HG03045 (cell line): ENCODE measurements at regions not wholly inside any gene's neighbourhood (a gene's known extent, or its start where the extent isn't known, plus 50 kb on each side); places are given as distances from the start of the nearest gene placed in this dataset.

Source experiments
- ATAC-seq: cut with Tn5 transposase; IDR thresholded peaks from one replicate; pipeline ENCODE4 v1.9.1; 2021; ENCODE audit warnings: mild to moderate bottlenecking, moderate library complexity; ENCODE audit not compliant: unreplicated experiment

DNA sequence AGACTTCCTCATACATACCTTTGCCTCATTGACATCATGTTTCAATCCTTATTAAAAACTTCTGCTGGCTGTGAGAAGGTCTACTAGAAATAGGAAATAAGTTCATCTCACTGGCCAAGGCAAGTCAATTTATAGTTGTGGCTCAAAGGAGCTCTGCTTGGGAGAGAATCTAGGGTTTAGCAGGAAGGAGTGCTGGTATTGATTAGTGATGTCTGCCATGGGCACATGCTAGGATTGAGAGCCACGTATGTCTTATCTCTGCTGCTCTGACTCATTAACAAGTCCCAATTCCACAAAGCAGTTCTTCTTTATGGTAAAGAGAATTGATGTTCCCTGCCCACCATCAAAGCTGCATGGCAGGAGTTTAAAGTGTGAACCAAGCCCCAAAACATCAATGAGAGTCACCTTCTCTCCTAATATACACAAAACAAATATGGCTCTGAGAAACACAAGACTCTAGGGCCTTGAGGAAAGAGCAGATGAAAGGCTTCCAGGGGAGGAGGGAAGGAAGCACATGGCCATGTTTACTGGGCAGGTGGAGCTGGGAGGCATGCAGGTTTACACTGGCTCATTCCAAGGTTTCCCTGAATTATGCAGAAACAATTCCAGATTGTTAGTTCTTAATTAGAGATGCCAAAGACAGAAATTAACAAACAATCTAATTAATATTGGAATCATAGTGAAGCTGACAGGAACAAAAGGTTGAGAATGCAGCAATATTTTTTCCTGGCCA, 931.9 kb upstream of the TMEM132C start:
- no peak for ATAC-seq

DNA sequence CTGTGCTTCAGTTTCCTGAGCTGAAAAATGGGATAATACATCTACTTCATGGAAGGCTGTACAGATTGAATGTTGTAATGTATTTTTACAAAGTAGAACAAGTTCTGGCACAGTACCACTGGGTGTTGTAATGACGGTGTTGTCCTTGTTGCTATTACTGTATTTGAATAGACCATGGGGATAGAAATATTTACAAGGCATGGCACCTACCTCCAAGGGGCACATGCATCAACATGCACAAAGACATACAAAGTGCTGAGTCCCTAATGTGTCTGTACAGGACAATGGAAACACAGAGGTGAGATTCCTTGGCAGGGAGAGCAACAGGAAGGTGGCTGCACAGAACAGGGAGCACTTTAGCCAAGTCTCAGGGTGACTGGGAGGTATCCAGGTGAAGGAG, 930.6 kb upstream of the TMEM132C start:
- ATAC-seq, result no peak

DNA sequence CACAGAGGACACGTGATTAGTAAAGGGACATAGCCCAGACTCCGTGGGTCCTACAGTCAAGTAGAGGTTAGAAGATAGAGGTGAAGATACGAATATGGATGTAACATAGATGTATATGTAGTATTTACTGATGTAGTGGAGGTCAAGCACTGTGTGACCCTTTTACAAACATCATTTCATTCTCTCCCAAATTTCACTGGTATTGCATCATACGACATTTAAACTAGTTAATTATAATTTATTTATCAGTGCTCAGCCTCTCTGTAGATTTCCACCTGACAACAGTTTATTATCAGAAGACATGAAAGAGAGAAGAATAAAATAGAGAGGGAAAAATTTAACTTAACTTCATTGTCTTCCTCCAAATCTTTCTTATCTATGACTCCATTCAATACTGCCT, 927.9 kb upstream of the TMEM132C start:
- no peak for ATAC-seq

DNA sequence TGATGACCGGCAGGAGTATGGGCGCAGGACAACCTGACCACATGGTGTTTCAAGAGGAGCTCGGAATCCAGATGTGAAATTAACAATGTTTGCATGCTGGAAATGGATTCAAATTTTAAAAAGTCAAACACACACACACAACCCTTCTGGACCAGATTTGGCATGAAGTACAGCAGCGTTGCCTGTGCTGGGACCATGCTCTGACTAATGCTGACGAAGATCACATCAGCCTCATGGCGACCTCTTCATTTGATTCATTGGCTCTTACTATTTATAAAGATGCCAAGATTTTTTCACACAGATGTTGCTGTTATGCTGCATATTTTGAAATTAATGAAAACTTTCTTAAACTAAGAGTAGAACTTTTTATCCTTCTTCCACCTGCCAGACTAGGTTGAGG, 926.6 kb upstream of the TMEM132C start:
- ATAC-seq, result no peak

DNA sequence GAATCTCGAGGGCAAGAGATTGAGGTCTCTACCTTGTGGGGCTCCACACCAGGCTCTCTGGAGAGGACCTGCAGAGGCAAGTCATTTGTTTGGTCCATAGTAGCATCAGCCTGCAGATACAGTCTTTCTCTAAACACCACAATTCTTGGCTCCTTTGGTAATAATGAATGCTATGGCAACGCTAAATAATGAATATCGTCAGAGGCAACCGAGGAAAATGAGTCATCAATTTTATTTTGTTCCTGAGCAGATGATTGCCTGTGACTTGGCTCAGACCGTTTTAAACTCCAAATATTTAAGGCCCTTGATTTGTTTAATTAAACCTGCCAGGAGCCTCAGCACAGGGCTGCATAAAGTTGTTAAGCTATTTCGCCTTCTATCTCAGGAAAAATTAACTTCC, 924.1 kb upstream of the TMEM132C start:
- no peak for ATAC-seq

DNA sequence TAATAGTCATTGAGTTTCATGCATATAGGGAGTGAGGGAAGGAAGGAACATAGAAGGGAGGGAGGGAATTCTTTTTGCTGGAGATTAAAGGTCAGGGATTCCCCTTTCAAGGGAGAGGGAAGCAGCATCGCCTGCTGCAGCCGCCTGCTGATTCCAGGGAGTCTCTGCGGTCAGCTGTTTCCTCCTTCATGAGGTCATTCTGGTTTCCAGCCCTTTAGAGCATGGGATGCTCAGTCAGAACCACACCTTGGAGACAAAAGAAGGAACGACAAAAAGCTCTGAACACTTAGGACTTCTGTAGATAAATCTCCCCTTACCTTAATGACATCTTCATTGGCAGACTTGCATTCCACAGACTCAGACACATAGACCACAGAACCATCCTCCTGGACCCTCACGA, 923.0 kb upstream of the TMEM132C start:
- ATAC-seq, result no peak

DNA sequence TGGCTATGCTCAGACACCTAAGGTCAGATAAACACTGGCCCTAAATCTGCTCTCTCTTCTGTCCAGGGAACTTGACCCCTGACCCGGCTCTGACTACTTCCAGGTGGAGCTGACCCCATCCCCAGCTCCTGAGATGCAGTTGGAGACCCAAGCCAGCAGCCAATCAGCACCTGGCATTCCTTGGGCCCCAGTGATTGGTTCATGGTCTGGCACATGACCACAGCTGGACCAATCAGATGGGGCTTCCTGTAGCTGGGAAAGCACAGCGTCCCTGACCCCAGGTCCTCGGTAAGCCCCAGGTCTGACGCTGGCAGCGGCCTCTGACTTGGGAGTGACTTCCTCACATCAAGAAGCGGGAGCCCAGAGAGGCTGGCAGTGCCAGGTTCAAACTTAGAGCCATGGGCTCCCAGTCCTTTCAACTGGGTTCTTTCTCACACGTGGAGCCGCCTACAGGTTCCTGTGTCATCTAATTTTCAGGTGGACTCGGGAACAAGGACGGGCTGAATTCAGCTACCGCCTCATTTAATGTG, 915.4 kb upstream of the TMEM132C start:
- ATAC-seq, result no peak

DNA sequence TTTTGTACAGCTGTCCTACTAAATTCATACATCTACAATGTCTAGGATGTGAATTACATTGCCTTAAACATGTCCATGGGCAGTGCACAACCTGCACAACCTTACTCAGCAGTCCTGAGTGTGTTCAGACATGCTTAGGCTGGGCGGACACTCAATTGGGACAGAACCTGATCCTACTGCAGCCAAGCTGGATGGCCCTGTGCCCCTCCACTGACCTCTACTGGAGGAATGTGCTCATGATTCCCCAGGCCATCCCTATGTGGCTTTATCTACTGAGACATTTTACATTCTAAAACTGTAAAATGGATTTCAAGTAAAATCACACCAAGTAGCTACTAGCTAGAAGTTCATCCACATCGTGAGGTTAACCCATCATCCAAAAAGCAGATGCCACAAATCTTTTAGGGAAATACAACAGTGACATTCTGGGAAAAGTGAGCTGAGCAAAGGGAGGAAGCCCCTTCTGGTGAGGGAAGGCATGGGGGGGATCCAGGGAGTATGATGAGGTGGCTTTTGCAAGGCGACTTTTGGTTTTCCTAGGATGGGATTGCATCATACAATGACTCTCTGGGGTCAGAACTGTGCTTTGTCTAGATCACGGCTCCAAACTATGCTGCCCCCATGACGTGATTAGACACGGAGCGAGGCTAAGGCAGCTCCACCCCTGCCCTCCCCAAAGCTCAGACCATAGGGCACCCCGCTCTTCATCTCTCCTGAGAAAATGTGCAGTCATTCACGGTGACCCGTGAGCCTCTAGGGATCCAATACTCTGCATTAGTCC, 911.7 kb upstream of the TMEM132C start:
- ATAC-seq, result no peak

DNA sequence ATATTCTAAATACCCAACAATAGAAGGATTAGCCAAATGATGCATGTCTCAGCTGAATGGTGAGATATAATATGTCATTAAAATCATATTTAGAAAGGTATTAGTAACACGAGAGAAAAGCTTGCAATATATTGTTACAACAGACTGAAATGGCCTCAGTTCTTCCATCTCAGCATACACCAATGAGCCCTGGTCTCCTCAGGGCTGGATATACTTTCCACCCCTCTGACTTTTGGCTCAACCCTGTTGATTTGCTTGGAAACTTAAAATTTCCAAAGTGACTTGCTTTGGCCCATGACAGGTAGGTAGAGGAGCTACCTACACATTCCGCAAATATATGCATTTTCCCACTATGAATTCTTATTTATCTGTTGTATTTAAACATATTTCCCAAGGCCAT, 908.1 kb upstream of the TMEM132C start:
- ATAC-seq, result no peak

DNA sequence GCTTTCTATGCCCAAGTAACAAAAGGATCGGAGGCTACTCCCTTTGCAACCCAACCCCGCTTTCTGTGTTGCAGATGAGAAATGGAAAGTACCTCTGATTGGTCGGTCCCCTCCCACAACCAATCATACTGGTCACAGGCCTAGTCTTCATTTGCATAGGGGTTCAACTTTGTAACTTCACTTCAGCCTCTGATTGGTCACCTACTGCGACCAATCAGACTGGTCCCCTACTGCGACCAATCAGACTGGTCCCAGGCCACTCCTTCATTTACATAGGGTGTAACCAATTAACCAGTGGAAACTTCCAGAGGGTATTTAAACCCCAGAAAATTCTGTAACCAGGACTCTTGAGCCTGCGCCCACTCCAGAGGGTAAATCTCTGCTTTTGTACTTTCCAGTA, 906.4 kb upstream of the TMEM132C start:
- ATAC-seq, result no peak

DNA sequence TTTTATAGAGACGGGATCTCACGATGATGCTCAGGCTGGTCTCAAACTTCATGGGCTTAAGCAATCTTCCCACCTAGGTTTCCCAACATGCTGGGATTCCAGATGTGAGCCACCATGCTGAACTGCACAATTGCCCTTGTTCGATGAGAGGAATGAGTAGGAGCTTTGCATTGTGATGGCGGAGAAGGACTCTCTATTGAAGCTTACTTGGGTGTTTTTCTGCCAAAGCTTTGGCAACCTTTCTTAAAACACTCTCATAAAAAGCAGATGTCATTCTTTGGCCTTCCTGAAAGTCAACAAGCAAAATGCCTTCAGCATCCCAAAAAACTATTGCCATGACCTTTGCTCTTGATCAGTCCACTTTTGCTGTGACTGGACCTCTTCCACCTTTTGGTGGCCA, 904.8 kb upstream of the TMEM132C start:
- no peak for ATAC-seq

DNA sequence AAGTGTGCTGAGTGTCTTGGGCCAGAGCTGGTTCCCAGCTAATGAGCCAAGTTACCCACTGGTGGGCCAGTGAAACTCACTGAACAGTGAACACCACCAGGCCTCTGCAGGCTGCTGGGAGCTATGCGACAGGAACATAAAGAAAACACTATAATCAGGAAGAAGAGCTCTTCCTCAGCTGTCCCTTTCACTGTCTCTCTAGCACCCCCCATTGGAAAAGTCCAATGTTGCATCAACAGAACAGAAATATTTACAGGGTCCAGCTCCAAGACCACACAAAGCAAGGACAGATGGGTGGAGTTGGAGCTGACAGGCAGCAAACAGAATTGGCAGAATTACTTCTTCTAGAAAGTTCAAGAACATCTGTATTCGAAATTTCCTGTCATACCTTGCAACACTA, 903.6 kb upstream of the TMEM132C start:
- no peak for ATAC-seq

DNA sequence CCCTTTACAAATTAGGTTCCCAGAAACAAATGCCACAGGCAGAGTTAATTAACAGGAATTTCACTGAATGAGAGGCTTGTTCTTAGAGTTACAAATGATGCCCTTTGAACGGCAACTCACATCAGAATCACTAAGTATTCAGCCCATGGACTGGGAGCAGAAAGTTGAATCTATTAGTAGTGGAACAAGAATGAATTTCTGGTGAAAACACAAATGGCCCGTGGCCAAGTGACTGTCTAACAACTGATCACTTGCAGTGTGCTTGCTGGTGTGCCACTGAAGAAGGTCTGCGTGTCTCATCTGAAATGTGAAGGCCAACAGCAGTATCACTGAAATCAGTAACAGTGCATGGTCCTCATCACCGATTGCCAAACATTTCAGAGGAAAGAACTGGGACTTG, 893.4 kb upstream of the TMEM132C start:
- ATAC-seq, result no peak

DNA sequence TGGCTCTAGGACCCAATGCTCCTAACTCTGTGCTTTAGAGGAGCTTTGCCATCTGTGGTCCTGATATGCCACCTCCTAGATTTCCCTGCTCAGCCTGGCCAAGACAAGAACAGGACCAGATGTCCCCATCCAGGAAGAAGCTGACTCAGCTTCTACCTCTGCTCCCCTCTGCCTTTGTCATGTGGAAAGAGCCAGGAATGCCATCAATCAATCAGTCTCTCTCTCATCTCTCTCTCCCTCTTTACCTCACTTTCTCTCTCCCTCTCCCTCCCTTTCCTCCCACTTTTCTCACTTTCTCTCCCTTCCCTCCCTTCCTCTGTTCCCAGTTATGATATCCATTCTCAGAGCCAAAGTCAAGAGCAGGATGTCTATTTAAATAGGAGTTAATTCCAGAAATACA, 892.5 kb upstream of the TMEM132C start:
- ATAC-seq, result no peak

DNA sequence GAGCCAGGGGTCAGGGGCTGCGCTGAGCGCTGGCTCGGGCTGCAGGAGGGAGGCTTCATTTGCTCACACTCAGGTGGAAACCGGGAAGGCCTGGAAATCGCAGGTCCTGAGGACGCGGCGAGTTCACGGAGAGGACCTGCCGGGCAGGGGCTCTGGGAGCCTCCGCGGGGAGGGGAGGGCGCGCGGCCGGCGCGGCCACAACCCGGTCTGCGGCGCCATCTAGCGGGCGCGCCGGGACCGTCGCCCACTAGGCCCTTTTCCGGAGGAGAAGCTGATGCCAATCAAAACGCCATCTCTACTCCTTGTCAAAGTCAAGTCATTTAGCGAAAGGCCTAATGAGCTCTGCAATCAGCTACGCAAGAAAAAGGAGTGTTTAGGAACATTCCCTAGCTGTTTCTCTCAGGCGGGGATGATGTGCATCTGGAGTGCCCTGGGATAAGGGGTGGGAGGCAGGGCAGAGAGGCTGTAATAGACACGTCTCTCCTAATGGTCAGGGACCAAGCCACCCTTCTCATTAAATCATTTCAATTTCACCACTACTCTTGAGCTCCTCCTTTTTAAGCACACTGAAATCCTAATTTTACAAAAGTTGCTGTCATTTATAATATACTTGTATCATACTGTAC, 885.8 kb upstream of the TMEM132C start:
- no peak for ATAC-seq

DNA sequence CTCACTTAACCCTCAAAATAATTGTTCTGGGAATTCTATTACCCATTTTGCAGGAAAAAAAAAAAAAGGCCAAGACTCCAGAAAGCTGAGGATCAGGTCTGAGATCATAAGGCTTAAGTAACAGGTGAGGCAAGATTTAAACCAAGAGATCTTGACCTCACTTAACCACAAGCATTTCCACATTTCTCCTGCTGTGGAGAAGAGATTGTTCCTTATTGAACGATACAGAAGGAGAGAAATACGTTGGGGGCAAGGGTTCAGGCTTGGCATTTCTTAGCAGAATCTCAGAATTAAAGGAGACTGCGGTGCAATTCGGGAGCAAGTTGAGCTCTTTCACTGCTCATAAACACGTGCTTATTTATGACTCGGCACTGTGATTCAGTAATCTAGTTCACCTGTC, 885.3 kb upstream of the TMEM132C start:
- no peak for ATAC-seq

DNA sequence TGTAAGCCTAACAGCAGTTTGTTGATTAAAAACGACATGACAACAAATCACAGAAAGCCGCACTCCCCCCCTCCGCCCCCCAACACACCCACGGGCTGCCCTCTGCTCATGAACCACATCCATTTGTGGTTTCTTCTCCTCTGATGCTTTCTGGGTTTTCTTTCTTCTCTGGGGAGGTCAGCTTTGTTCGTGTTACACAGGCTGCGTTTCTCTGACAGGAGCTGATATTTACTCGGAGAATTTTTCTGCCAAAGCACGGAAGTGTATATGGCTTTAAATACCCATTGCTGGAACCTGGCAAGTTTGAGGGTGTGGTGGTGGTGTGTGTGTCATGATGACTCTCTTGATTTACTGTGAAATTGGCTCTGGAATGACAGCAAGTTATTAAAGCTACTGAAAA, 883.7 kb upstream of the TMEM132C start:
- ATAC-seq, result no peak

DNA sequence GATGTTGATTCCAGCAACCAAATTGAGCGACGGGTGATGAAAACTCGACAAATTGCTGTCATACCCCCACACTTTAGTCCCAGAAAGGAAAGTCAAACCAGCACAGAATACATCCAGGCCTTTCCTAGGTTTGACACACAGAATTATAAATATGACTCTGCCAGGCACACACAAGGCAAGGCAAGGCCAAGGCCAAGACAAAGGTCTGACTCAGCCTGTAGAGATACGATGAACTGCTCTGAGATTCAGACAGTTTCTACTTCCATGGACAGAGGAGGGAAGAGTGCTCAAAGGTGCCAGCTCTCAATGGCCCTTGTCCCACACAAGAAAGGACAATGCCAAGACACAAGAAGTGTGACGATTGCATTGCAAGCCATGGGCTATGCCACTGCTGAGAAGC, 880.2 kb upstream of the TMEM132C start:
- no peak for ATAC-seq

DNA sequence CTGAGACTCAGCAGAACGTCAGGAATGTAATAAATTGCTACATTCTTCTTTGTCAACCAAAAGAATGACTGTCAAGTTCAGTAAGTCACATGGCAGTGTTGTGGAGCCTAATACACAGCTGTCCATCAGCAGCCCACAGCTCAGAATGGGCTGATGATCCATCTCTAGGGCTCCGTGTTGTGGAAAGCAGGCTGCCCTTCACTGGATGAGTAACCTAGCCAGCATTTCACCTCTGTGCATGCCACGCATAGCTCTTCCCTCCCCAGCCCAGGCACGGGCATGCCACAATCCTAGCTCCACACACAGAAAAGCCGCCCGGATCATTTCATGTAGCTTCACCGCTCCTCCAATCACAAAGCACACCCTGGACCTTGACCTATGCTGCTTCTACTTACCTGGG, 878.0 kb upstream of the TMEM132C start:
- no peak for ATAC-seq

DNA sequence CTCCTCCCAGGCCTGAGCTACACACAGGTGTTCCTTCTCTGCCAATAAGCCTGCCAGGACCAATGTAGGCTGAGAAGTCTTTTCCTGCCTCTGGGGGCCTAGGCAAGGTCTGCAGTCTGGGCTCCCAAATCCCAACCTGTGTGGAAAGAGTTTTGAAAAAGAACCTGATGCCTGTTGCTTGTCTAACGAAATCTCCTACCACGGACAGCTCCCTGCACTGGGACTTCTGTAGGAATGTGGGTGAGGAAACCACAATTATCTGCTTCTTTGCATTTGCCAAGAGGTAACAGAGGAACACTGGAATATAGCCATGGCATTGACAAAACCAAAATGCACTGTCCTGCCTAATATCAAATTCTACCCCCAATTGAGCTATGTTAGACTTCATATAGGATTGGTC, 877.0 kb upstream of the TMEM132C start:
- no peak for ATAC-seq

DNA sequence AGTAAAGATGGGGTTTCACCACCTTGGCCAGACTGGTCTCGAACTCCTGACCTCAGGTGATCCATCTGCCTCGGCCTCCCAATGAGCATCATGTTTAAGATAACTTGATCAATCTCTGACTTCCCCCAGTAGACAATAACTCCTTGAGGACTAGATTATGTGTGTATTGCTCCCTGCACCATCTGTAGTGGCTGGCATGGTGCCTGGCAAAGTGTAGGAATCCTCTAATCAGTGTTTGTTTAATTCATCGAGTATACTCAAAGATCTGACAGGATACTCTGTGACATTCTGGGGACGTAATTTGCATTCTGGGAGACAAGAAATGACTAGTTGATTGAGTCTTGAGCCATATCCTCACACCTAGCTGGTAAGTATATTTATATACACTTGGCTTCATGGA, 873.5 kb upstream of the TMEM132C start:
- ATAC-seq, result no peak

DNA sequence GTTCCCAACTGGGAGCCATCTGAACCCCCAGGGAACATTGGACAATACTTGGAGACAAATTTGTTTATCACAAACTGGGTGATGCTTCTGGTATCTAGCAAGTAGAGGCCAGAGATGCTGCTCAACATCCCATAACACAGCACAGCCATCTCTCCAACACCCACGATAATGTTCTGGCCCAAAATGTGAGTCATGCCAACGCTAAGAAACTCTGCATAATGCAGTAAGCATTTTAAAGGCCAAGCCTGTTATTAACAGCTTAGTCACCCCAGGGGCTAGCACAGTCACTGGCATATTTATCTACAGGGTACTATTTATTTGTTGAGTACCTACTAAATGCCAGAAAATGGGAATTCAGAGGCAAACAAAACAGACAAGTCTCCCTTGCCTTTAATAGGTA, 873.1 kb upstream of the TMEM132C start:
- ATAC-seq, result no peak
